HEK293T (cell line): ENCODE measurements at regions not wholly inside any gene's neighbourhood (a gene's known extent, or its start where the extent isn't known, plus 50 kb on each side); places are given as distances from the start of the nearest gene placed in this dataset.

ENCODE experiments used
- CTCF ChIA-PET: fragments of 350-600 bp; formaldehyde crosslinking; extraction: SDS; loops from one replicate; lab custom pipeline; 2021; ENCODE audit warnings: antibody characterized with exemption, inconsistent platforms; lab: Yijun Ruan, JAX
- POLR2A ChIA-PET: fragments of 350-600 bp; formaldehyde crosslinking; extraction: SDS; loops from one replicate; lab custom pipeline; 2020; ENCODE audit warnings: antibody characterized with exemption, inconsistent platforms; lab: Yijun Ruan, JAX
- DNase-seq: peaks from one replicate; pipeline ENCODE4 v3.0.0; 2012; ENCODE audit warnings: mixed read lengths; ENCODE audit errors: extremely low spot score
- ARNT ChIP-seq: fragments of 450-650 bp; IDR thresholded peaks from 2 replicates; pipeline ENCODE4 v1.6.1; 2017; ENCODE audit warnings: mild to moderate bottlenecking
- BHLHE40 ChIP-seq: fragments of 450-650 bp; IDR thresholded peaks from 2 replicates; pipeline ENCODE4 v1.6.1; 2016; ENCODE audit warnings: mild to moderate bottlenecking, moderate library complexity, borderline replicate concordance
- CTBP1 ChIP-seq: fragments of 450-650 bp; IDR thresholded peaks from 2 replicates; pipeline ENCODE4 v1.6.1; 2016; ENCODE audit warnings: borderline replicate concordance
- ELF4 ChIP-seq: fragments of 450-650 bp; IDR thresholded peaks from 2 replicates; pipeline ENCODE4 v1.6.1; 2017; ENCODE audit warnings: antibody characterized with exemption
- FOXA1 ChIP-seq: fragments of 450-650 bp; IDR thresholded peaks from 2 replicates; pipeline ENCODE4 v1.6.1; 2016; ENCODE audit warnings: mild to moderate bottlenecking
- FOXK2 ChIP-seq: fragments of 450-650 bp; IDR thresholded peaks from 2 replicates; pipeline ENCODE4 v1.6.1; 2016; ENCODE audit warnings: mild to moderate bottlenecking
- FOXM1 ChIP-seq: fragments of 450-650 bp; IDR thresholded peaks from 2 replicates; pipeline ENCODE4 v1.6.1; 2017; ENCODE audit warnings: mild to moderate bottlenecking, borderline replicate concordance
- HDGF ChIP-seq: fragments of 450-650 bp; IDR thresholded peaks from 2 replicates; pipeline ENCODE4 v1.6.1; 2017; ENCODE audit warnings: antibody characterized with exemption, borderline replicate concordance
- L3MBTL2 ChIP-seq: fragments of 450-650 bp; conservative IDR thresholded peaks from 2 replicates; pipeline ENCODE4 v1.6.1; 2016; ENCODE audit warnings: mild to moderate bottlenecking
- LEF1 ChIP-seq: fragments of 450-650 bp; IDR thresholded peaks from 2 replicates; pipeline ENCODE4 v1.6.1; 2017; ENCODE audit warnings: mild to moderate bottlenecking, borderline replicate concordance
- NFRKB ChIP-seq: fragments of 450-650 bp; IDR thresholded peaks from 2 replicates; pipeline ENCODE4 v1.6.1; 2016; ENCODE audit warnings: mild to moderate bottlenecking, moderate library complexity
- PKNOX1 ChIP-seq: fragments of 450-650 bp; IDR thresholded peaks from 2 replicates; pipeline ENCODE4 v1.6.1; 2016
- SP1 ChIP-seq: fragments of 450-650 bp; IDR thresholded peaks from 2 replicates; pipeline ENCODE4 v1.6.1; 2017
- SUZ12 ChIP-seq: fragments of 450-650 bp; IDR thresholded peaks from 2 replicates; pipeline ENCODE4 v1.6.1; 2016; ENCODE audit warnings: mild to moderate bottlenecking
- TARDBP ChIP-seq: fragments of 450-650 bp; IDR thresholded peaks from 2 replicates; pipeline ENCODE4 v1.6.1; 2016
- ZNF384 ChIP-seq: fragments of 450-650 bp; IDR thresholded peaks from 2 replicates; pipeline ENCODE4 v1.6.1; 2016

GRCh38 chr16:48448841-48449481 lies 63.7 kb upstream of the SIAH1 start:
- CTCF ChIA-PET, result no interaction called here
- POLR2A ChIA-PET, result no interaction called here
- no peak for DNase-seq
- TF ChIP-seq CTBP1, result no peak
- TF ChIP-seq FOXA1, result no peak
- TF ChIP-seq ZNF384, result no peak
- TF ChIP-seq HDGF, result no peak
- no peak for TF ChIP-seq FOXM1
- TF ChIP-seq SP1, result no peak
- TF ChIP-seq SUZ12, result no peak

- ChIA-PET POLR2A (no interaction called here), CTCF (no interaction called here)
- no peak for DNase-seq
- no peak for TF ChIP-seq FOXK2
- TF ChIP-seq FOXA1, result no peak
- TF ChIP-seq HDGF, result no peak
- no peak for TF ChIP-seq ZNF384
- no peak for TF ChIP-seq NFRKB
- TF ChIP-seq FOXM1, result no peak
- no peak for TF ChIP-seq SP1
- TF ChIP-seq L3MBTL2, result no peak
- TF ChIP-seq ELF4, result no peak
These were observed 62.8 kb upstream of the SIAH1 start for GRCh38 chr16:48447940-48448536.

- ChIA-PET CTCF (no interaction called here), POLR2A (no interaction called here)
- TF ChIP-seq ELF4 (no peak), SUZ12 (no peak), LEF1 (no peak), PKNOX1 (no peak), FOXK2 (no peak), FOXA1 (no peak), SP1 (no peak), BHLHE40 (no peak), FOXM1 (no peak), TARDBP (no peak), ZNF384 (no peak), L3MBTL2 (no peak)
These were observed 62.2 kb upstream of the SIAH1 start for GRCh38 chr16:48447428-48447827.

GRCh38 chr16:48446534-48446920 lies 61.3 kb upstream of the SIAH1 start:
- no peak for DNase-seq
- TF ChIP-seq BHLHE40, result no peak
- TF ChIP-seq ZNF384, result no peak
- no peak for TF ChIP-seq CTBP1
- TF ChIP-seq SP1, result no peak
- no peak for TF ChIP-seq ARNT
- no peak for TF ChIP-seq FOXA1
- TF ChIP-seq ELF4, result no peak
- TF ChIP-seq L3MBTL2, result no peak
- TF ChIP-seq FOXM1, result no peak
- TF ChIP-seq FOXK2, result no peak
- TF ChIP-seq PKNOX1, result no peak
- TF ChIP-seq LEF1, result no peak
- no peak for TF ChIP-seq SUZ12
- TF ChIP-seq TARDBP, result no peak
- no peak for TF ChIP-seq NFRKB
- CTCF ChIA-PET, result no interaction called here
- POLR2A ChIA-PET, result no interaction called here

More at GRCh38 chr16:48447428-48447827, 62.2 kb upstream of the SIAH1 start:
- no peak for DNase-seq

GRCh38 chr16:48445782-48446533 lies 60.7 kb upstream of the SIAH1 start:
- TF ChIP-seq PKNOX1, result no peak
- TF ChIP-seq FOXA1, result no peak
- TF ChIP-seq ZNF384, result no peak
- no peak for TF ChIP-seq ARNT
- TF ChIP-seq BHLHE40, result no peak
- TF ChIP-seq L3MBTL2, result no peak
- TF ChIP-seq TARDBP, result no peak
- no peak for TF ChIP-seq SP1
- TF ChIP-seq SUZ12, result no peak
- no peak for TF ChIP-seq LEF1
- TF ChIP-seq NFRKB, result no peak
- no peak for TF ChIP-seq HDGF
- TF ChIP-seq ELF4, result no peak
- no peak for TF ChIP-seq CTBP1
- TF ChIP-seq FOXM1, result no peak
- TF ChIP-seq FOXK2, result no peak
- ChIA-PET POLR2A (no interaction called here), CTCF (no interaction called here)
- DNase-seq, result no peak

GRCh38 chr16:48444574-48444973 lies 59.4 kb upstream of the SIAH1 start:
- CTCF ChIA-PET, result no interaction called here
- POLR2A ChIA-PET, result interaction anchor here (1.1 kb wide), 1 partner anchor 59 kb away, joined by 3 read pairs; the partner anchor contains the start of gene SIAH1
- no peak for DNase-seq
- TF ChIP-seq CTBP1, result no peak
- TF ChIP-seq ELF4, result no peak
- no peak for TF ChIP-seq FOXA1
- no peak for TF ChIP-seq SP1
- TF ChIP-seq ZNF384, result peak; percentile 89
- no peak for TF ChIP-seq ARNT
